ENCODE measurements at regions not wholly inside any gene's neighbourhood (a gene's known extent, or its start where the extent isn't known, plus 50 kb on each side); places are given as distances from the start of the nearest gene placed in this dataset.
"Not testable (repeated sequence)": the region's sequence is repeated elsewhere in the genome, so short reads cannot be mapped to it uniquely, and the experiment has no call there.

GRCh38 chr13:81874253-81874652 is 1533.3 kb upstream of the SPRY2 start:
- Histone ChIP-seq H3K9ac (ENCODE audit: low read length) (no peak overlapping the region), H3K27me3 (ENCODE audit: control insufficient read depth in 1 of 2, insufficient read depth in 2 of 2, low read length in 2 of 2) (no peaks in the 10 kb centered on the region), H3K9me3 (ENCODE audit: low read length) (no peaks in the 10 kb centered on the region), H3K4me1 (ENCODE audit: insufficient read depth, low read length) (no peaks in the 10 kb centered on the region), H3K36me3 (ENCODE audit: insufficient read depth, low read length) (no peaks in the 10 kb centered on the region), H3K4me3 (ENCODE audit: low read depth in 1 of 2, low read length in 2 of 2) (no peak overlapping the region), H3K27ac (ENCODE audit: low read depth, low read length) (no peak overlapping the region)

DNA sequence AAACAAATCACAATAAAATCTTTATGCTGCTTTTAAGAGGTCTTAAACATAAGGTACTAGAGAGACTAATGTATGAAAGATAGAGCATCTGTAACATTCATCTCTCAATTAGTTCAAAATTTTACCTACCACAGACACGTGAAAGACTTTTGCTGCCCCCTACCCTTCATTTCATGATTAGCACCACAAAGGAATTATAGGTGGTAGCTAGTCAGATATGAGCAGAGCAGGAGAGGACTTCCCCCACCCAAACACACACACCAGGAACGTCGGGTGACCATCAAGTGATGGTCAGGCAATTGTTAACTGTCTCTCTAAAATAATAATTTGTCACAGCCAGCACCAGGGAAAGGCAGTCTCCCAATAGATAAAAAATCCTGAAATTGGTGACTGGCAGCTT is 1531.7 kb upstream of the SPRY2 start:
- Histone ChIP-seq H3K4me3 (ENCODE audit: low read depth in 1 of 2, low read length in 2 of 2) (no peak overlapping the region), H3K27me3 (ENCODE audit: control insufficient read depth in 1 of 2, insufficient read depth in 2 of 2, low read length in 2 of 2) (no peaks in the 10 kb centered on the region), H3K4me1 (ENCODE audit: insufficient read depth, low read length) (no peaks in the 10 kb centered on the region), H3K9ac (ENCODE audit: low read length) (no peak overlapping the region), H3K9me3 (ENCODE audit: low read length) (no peaks in the 10 kb centered on the region), H3K36me3 (ENCODE audit: insufficient read depth, low read length) (no peaks in the 10 kb centered on the region), H3K27ac (ENCODE audit: low read depth, low read length) (no peak overlapping the region)

DNA sequence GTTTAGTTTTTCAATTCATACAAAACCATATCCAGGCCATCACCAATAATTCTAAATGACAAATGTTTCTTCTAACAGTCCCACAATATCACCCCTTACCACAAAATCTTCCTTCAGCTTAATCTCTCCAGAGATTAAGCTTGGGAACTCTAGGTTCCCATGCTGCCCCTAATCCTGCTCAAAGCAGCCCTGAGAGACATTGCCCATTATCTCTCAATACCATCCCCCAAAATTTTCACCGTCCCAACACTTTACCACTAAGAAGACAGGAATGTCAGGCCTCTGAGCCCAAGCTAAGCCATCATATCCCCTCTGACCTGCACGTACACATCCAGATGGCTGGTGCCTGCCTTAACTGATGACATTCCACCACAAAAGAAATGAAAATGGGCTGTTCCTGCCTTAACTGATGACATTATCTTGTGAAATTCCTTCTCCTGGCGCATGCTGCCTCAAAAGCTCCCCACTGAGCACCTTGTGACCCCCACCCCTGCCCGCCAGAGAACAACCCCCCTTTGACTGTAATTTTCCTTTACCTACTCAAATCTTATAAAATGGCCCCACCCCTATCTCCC is 1530.9 kb upstream of the SPRY2 start:
- not testable (repeated sequence) for H3K27me3 ChIP-seq (ENCODE audit: control insufficient read depth in 1 of 2, insufficient read depth in 2 of 2, low read length in 2 of 2); H3K4me1 ChIP-seq (ENCODE audit: insufficient read depth, low read length); H3K9ac ChIP-seq (ENCODE audit: low read length); H3K9me3 ChIP-seq (ENCODE audit: low read length); H3K4me3 ChIP-seq (ENCODE audit: low read depth in 1 of 2, low read length in 2 of 2); H3K36me3 ChIP-seq (ENCODE audit: insufficient read depth, low read length); H3K27ac ChIP-seq (ENCODE audit: low read depth, low read length)

GRCh38 chr13:81848291-81848690 is 1507.4 kb upstream of the SPRY2 start:
- Histone ChIP-seq H3K36me3 (ENCODE audit: insufficient read depth, low read length) (no peaks in the 10 kb centered on the region), H3K4me1 (ENCODE audit: insufficient read depth, low read length) (no peaks in the 10 kb centered on the region), H3K9ac (ENCODE audit: low read length) (no peak overlapping the region), H3K9me3 (ENCODE audit: low read length) (no peaks in the 10 kb centered on the region), H3K27ac (ENCODE audit: low read depth, low read length) (no peak overlapping the region), H3K4me3 (ENCODE audit: low read depth in 1 of 2, low read length in 2 of 2) (no peak overlapping the region), H3K27me3 (ENCODE audit: control insufficient read depth in 1 of 2, insufficient read depth in 2 of 2, low read length in 2 of 2) (no peaks in the 10 kb centered on the region)

- Histone ChIP-seq H3K27ac (ENCODE audit: low read depth, low read length) (no peak overlapping the region), H3K9ac (ENCODE audit: low read length) (no peak overlapping the region), H3K4me1 (ENCODE audit: insufficient read depth, low read length) (no peaks in the 10 kb centered on the region), H3K36me3 (ENCODE audit: insufficient read depth, low read length) (no peaks in the 10 kb centered on the region), H3K27me3 (ENCODE audit: control insufficient read depth in 1 of 2, insufficient read depth in 2 of 2, low read length in 2 of 2) (no peaks in the 10 kb centered on the region), H3K4me3 (ENCODE audit: low read depth in 1 of 2, low read length in 2 of 2) (no peak overlapping the region), H3K9me3 (ENCODE audit: low read length) (no peaks in the 10 kb centered on the region)
These were observed 1505.8 kb upstream of the SPRY2 start for GRCh38 chr13:81846771-81847170.

DNA sequence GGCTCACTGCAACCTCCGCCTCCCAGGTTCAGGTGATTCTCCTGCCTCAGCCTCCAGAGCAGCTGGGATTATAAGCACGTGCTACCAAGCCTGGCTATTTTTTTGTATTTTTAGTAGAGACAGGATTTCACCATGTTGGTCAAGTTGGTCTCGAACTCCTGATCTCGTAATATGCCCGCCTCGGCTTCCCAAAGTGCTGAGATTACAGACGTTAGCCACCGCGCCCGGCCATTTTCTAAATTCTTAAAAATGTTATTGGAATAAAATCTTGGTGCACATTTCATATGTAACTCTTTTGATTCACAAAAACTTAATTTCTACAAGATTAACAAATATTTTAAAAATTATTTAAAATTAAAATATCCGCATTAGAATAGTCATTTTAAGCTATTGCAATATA is 1480.3 kb upstream of the SPRY2 start:
- Histone ChIP-seq H3K9ac (ENCODE audit: low read length) (no peak overlapping the region), H3K9me3 (ENCODE audit: low read length) (no peaks in the 10 kb centered on the region), H3K4me3 (ENCODE audit: low read depth in 1 of 2, low read length in 2 of 2) (no peak overlapping the region), H3K27ac (ENCODE audit: low read depth, low read length) (no peak overlapping the region), H3K36me3 (ENCODE audit: insufficient read depth, low read length) (no peaks in the 10 kb centered on the region), H3K4me1 (ENCODE audit: insufficient read depth, low read length) (no peaks in the 10 kb centered on the region), H3K27me3 (ENCODE audit: control insufficient read depth in 1 of 2, insufficient read depth in 2 of 2, low read length in 2 of 2) (no peaks in the 10 kb centered on the region)

DNA sequence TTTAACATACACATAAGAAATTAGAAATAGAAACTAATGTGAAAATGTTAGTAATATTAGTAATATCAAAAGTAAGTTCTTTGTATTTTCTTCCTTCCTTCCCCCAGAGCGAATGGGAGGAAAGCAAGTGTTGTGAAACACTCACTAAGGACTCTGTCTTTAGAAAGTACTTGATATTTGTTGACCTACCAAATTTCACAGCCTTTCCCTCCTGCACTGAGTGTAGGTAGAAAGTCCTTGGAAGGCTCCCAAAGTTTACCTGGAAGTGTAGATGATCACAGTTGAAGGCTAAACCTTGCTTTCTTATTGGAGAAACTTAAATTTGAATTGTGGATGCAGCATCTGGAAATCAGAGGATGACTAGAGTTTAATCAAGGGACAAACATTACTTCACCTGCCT is 1459.5 kb upstream of the SPRY2 start:
- no peak overlapping the region for H3K9ac ChIP-seq (ENCODE audit: low read length)
- no peaks in the 10 kb centered on the region for H3K36me3 ChIP-seq (ENCODE audit: insufficient read depth, low read length)
- no peaks in the 10 kb centered on the region for H3K4me1 ChIP-seq (ENCODE audit: insufficient read depth, low read length)
- no peak overlapping the region for H3K4me3 ChIP-seq (ENCODE audit: low read depth in 1 of 2, low read length in 2 of 2)
- H3K27ac ChIP-seq (ENCODE audit: low read depth, low read length) = no peak overlapping the region
- no peaks in the 10 kb centered on the region for H3K9me3 ChIP-seq (ENCODE audit: low read length)
- no peaks in the 10 kb centered on the region for H3K27me3 ChIP-seq (ENCODE audit: control insufficient read depth in 1 of 2, insufficient read depth in 2 of 2, low read length in 2 of 2)

GRCh38 chr13:81795710-81796109 is 1454.8 kb upstream of the SPRY2 start:
- Histone ChIP-seq H3K9me3 (ENCODE audit: low read length) (no peaks in the 10 kb centered on the region), H3K4me3 (ENCODE audit: low read depth in 1 of 2, low read length in 2 of 2) (no peak overlapping the region), H3K36me3 (ENCODE audit: insufficient read depth, low read length) (no peaks in the 10 kb centered on the region), H3K4me1 (ENCODE audit: insufficient read depth, low read length) (peaks cover 7% of the 10 kb centered on the region), H3K27me3 (ENCODE audit: control insufficient read depth in 1 of 2, insufficient read depth in 2 of 2, low read length in 2 of 2) (no peaks in the 10 kb centered on the region), H3K9ac (ENCODE audit: low read length) (no peak overlapping the region), H3K27ac (ENCODE audit: low read depth, low read length) (no peak overlapping the region)

- Histone ChIP-seq H3K4me3 (ENCODE audit: low read depth in 1 of 2, low read length in 2 of 2) (no peak overlapping the region), H3K27ac (ENCODE audit: low read depth, low read length) (no peak overlapping the region), H3K4me1 (ENCODE audit: insufficient read depth, low read length) (peaks cover 7% of the 10 kb centered on the region), H3K9ac (ENCODE audit: low read length) (no peak overlapping the region), H3K36me3 (ENCODE audit: insufficient read depth, low read length) (no peaks in the 10 kb centered on the region), H3K27me3 (ENCODE audit: control insufficient read depth in 1 of 2, insufficient read depth in 2 of 2, low read length in 2 of 2) (no peaks in the 10 kb centered on the region), H3K9me3 (ENCODE audit: low read length) (no peaks in the 10 kb centered on the region)
These were observed 1450.7 kb upstream of the SPRY2 start for GRCh38 chr13:81791641-81792040.

DNA sequence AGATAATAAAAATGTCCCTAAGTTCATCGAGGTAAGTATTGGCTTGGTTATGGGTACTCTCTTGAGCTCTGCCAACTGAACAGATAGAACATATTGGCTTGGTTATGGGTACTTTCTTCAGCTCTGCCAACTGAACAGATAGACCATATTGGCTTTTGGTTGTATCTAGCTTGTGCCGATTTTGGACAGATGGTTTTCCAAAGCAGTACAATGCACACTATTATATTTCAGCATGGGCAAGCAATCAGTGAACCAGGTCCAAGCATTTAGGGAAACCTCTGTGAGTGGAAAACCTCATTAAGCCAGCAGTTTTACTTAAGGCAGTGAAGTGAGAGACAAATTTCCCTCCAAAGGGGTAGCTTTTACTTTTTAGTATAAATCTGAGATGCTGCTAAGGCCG is 1440.5 kb upstream of the SPRY2 start:
- Histone ChIP-seq H3K27me3 (ENCODE audit: control insufficient read depth in 1 of 2, insufficient read depth in 2 of 2, low read length in 2 of 2) (no peaks in the 10 kb centered on the region), H3K4me3 (ENCODE audit: low read depth in 1 of 2, low read length in 2 of 2) (no peak overlapping the region), H3K9ac (ENCODE audit: low read length) (no peak overlapping the region), H3K4me1 (ENCODE audit: insufficient read depth, low read length) (no peaks in the 10 kb centered on the region), H3K9me3 (ENCODE audit: low read length) (no peaks in the 10 kb centered on the region), H3K27ac (ENCODE audit: low read depth, low read length) (no peak overlapping the region), H3K36me3 (ENCODE audit: insufficient read depth, low read length) (no peaks in the 10 kb centered on the region)

DNA sequence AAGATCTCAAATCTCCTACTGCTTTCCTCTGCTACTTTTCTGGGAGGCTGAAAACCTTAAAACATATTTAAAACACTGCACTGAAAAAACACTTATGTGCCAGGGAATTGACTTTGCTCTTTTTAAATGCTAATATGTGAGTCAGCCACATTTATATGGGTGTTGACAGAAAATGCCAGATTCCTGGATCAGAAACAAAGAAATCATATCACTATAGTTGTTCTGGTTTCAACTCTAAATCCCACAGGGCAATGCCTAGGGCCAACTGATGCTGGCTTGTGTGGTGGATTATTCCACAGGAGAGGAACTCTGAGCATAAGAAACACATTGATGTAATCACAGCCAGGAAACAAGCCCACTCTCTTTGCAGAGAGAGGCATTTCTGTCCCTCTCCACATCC is 1439.0 kb upstream of the SPRY2 start:
- Histone ChIP-seq H3K36me3 (ENCODE audit: insufficient read depth, low read length) (no peaks in the 10 kb centered on the region), H3K27me3 (ENCODE audit: control insufficient read depth in 1 of 2, insufficient read depth in 2 of 2, low read length in 2 of 2) (no peaks in the 10 kb centered on the region), H3K4me3 (ENCODE audit: low read depth in 1 of 2, low read length in 2 of 2) (no peak overlapping the region), H3K27ac (ENCODE audit: low read depth, low read length) (no peak overlapping the region), H3K9ac (ENCODE audit: low read length) (no peak overlapping the region), H3K4me1 (ENCODE audit: insufficient read depth, low read length) (no peaks in the 10 kb centered on the region), H3K9me3 (ENCODE audit: low read length) (no peaks in the 10 kb centered on the region)

- no peaks in the 10 kb centered on the region for H3K9me3 ChIP-seq (ENCODE audit: low read length)
These were observed 1437.4 kb upstream of the SPRY2 start for GRCh38 chr13:81778350-81778749.

More at GRCh38 chr13:81778350-81778749, 1437.4 kb upstream of the SPRY2 start:
- Histone ChIP-seq H3K27me3 (ENCODE audit: control insufficient read depth in 1 of 2, insufficient read depth in 2 of 2, low read length in 2 of 2) (no peaks in the 10 kb centered on the region), H3K4me1 (ENCODE audit: insufficient read depth, low read length) (no peaks in the 10 kb centered on the region), H3K4me3 (ENCODE audit: low read depth in 1 of 2, low read length in 2 of 2) (no peak overlapping the region), H3K36me3 (ENCODE audit: insufficient read depth, low read length) (no peaks in the 10 kb centered on the region), H3K27ac (ENCODE audit: low read depth, low read length) (no peak overlapping the region), H3K9ac (ENCODE audit: low read length) (no peak overlapping the region)

Measured in muscle layer of colon (tissue), 2 donors.